ENCODE measurements at regions not wholly inside any gene's neighbourhood (a gene's known extent, or its start where the extent isn't known, plus 50 kb on each side); places are given as distances from the start of the nearest gene placed in this dataset.

GRCh38 chr14:86943391-86944365 is 1049.3 kb downstream of the GALC start:
- Histone ChIP-seq H3K36me3 (ENCODE audit: control insufficient read depth, insufficient read depth, low read length) (no peaks in the 10 kb centered on the region), H3K4me3 (replicated peaks; ENCODE audit: low read depth, low read length) (no peak overlapping the region), H3K27me3 (replicated peaks; ENCODE audit: control insufficient read depth, insufficient read depth, low read length) (no peaks in the 10 kb centered on the region)
- TF ChIP-seq CTCF (IDR thresholded peaks at IDR 0.05; ENCODE audit: insufficient read depth, low read length, poor library complexity, severe bottlenecking), result no peak
- no peak for DNase-seq (ENCODE audit: extremely low read depth, insufficient read length)

- Histone ChIP-seq H3K27me3 (replicated peaks; ENCODE audit: control insufficient read depth, insufficient read depth, low read length) (no peaks in the 10 kb centered on the region), H3K36me3 (ENCODE audit: control insufficient read depth, insufficient read depth, low read length) (no peaks in the 10 kb centered on the region), H3K4me3 (replicated peaks; ENCODE audit: low read depth, low read length) (no peak overlapping the region)
- TF ChIP-seq CTCF (IDR thresholded peaks at IDR 0.05; ENCODE audit: insufficient read depth, low read length, poor library complexity, severe bottlenecking), result no peak
- DNase-seq (ENCODE audit: extremely low read depth, insufficient read length), result no peak
Measured at GRCh38 chr14:86942936-86943335, 1050.0 kb downstream of the GALC start.

GRCh38 chr14:86940106-86940505 is 1052.9 kb downstream of the GALC start:
- no peak for TF ChIP-seq CTCF (IDR thresholded peaks at IDR 0.05; ENCODE audit: insufficient read depth, low read length, poor library complexity, severe bottlenecking)
- H3K4me3 ChIP-seq (replicated peaks; ENCODE audit: low read depth, low read length), result no peak overlapping the region
- no peaks in the 10 kb centered on the region for H3K27me3 ChIP-seq (replicated peaks; ENCODE audit: control insufficient read depth, insufficient read depth, low read length)
- DNase-seq (ENCODE audit: extremely low read depth, insufficient read length), result no peak
- no peaks in the 10 kb centered on the region for H3K36me3 ChIP-seq (ENCODE audit: control insufficient read depth, insufficient read depth, low read length)

- H3K36me3 ChIP-seq (ENCODE audit: control insufficient read depth, insufficient read depth, low read length), result no peaks in the 10 kb centered on the region
- no peak overlapping the region for H3K4me3 ChIP-seq (replicated peaks; ENCODE audit: low read depth, low read length)
- no peak for TF ChIP-seq CTCF (IDR thresholded peaks at IDR 0.05; ENCODE audit: insufficient read depth, low read length, poor library complexity, severe bottlenecking)
- DNase-seq (ENCODE audit: extremely low read depth, insufficient read length), result no peak
- no peaks in the 10 kb centered on the region for H3K27me3 ChIP-seq (replicated peaks; ENCODE audit: control insufficient read depth, insufficient read depth, low read length)
Measured at GRCh38 chr14:86938320-86938719, 1054.7 kb downstream of the GALC start.

GRCh38 chr14:86936556-86936955 is 1056.4 kb downstream of the GALC start:
- no peak for DNase-seq (ENCODE audit: extremely low read depth, insufficient read length)
- no peaks in the 10 kb centered on the region for H3K27me3 ChIP-seq (replicated peaks; ENCODE audit: control insufficient read depth, insufficient read depth, low read length)
- H3K4me3 ChIP-seq (replicated peaks; ENCODE audit: low read depth, low read length), result no peak overlapping the region
- TF ChIP-seq CTCF (IDR thresholded peaks at IDR 0.05; ENCODE audit: insufficient read depth, low read length, poor library complexity, severe bottlenecking), result no peak
- H3K36me3 ChIP-seq (ENCODE audit: control insufficient read depth, insufficient read depth, low read length), result no peaks in the 10 kb centered on the region
